NCI-H128 (cell line): ENCODE measurements at regions not wholly inside any gene's neighbourhood (a gene's known extent, or its start where the extent isn't known, plus 50 kb on each side); places are given as distances from the start of the nearest gene placed in this dataset.

Experiments used
- DNase-seq: peaks from one replicate; lab custom pipeline; 2025; ENCODE audit not compliant: unreplicated experiment; lab: John Stamatoyannopoulos, UW

DNA sequence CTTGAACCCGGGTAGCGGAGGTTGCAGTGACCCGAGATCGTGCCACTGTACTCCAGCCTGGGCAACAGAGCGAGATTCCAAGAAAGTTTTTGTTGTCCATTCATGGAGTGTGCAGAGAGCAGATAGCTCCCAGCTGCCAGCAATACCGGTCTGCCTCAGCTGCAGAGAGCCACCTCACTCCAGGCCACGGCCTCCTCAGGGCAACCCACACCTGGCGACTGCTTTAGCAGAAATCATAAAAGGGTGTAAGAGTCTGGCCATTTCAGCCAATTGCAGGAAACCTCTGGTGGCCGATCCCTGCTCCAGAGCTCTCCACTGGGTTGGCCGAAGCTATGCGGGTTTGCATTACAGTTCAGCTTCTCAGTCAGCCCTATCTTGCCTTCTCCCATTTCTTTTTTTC, 227.4 kb upstream of the BCOR start:
- DNase-seq: no peak

DNA sequence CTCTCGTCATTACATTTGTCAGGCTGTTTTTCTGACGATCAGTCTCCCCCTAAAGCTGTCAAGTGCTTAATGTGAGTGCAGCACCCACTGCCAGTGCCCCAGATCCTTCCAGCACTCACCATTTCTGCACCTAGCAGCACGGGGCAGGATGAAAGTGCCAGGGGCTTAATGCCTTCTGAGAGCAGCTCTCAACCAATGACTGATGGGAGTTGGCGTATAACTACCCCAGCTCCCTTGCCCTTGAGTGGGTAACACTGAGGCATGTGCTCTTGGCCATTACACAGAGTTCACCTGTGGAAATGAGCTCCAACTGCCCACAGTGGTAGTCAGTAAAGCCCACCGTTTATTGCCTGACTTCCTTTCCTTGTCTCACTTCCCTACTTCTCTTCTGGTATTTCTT, 226.2 kb upstream of the BCOR start:
- DNase-seq: no peak

DNA sequence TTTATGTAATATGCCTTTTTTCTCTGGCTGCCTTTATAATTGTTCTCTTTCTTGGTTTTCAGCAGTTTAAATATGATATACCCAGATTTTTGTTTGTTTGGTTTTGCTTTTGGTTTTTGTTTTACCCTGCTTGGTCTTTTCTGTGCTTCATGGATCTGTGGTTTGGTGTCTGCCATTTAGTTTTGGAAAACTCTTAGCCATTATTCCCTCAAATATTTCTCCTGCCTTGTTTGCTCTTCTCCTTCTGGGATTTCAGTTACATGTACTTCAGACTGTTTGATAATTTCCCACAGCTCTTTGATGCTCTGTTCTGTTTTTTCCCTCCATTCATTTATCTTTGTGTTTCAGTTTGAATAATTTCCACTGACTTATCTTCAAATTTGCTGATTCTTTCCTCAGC, 223.1 kb upstream of the BCOR start:
- no peak for DNase-seq

DNA sequence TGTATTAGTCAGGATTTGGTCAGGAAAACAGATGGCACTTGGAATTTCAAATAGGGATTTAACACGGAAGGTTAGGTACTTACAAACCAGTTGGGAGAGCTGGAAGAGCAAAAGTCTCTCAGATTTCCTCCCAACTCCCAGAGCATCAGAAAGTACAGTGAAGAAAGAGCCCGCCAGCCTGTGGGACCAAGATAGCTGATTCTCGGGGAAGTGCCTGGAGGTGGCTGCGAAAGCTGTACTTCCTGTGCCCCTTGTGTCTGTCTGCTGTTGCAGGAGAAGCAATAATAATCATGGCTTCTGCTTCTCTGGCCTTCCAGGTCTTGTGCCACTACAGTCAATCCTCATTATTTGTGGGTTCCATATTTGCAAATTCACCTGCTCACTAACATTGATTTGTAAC, 221.0 kb upstream of the BCOR start:
- no peak for DNase-seq

DNA sequence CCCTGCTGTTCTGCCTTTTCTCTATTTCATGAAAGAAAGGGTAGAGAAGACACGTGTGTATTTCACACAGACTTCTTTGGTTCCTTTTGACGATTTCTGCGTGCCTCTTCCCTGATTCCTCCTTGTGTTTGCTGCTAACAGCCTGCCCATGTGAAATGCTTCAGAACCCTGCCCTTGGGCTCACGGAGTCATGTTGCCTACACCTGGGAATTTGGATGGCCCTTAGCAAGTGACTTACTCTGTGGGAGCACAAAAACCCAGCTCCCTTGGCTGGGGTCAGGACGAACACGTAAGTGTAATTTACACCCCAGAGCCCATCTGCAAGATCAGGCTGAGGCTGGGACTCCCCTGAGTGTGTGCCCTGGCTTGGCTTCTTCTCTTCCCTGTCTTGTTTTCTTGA, 220.3 kb upstream of the BCOR start:
- DNase-seq: no peak

DNA sequence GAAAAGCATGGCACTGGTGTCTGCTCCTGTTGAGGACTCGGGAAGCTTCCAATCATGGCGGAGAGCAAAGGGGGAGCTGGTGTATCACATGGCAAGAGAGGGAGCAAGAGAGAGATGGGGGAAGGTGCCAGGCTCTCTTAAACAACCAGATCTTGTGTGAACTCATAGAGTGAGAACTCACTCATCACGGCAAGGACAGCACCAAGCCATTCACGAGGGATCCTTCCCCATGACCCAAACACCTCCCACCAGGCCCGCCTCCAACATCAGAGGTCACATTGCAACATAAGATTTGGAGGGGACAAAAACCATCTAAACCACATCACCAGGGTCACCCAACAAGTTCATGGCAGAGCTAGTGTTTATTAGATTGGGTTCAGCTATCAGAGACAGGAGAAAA, 218.7 kb upstream of the BCOR start:
- DNase-seq: no peak

DNA sequence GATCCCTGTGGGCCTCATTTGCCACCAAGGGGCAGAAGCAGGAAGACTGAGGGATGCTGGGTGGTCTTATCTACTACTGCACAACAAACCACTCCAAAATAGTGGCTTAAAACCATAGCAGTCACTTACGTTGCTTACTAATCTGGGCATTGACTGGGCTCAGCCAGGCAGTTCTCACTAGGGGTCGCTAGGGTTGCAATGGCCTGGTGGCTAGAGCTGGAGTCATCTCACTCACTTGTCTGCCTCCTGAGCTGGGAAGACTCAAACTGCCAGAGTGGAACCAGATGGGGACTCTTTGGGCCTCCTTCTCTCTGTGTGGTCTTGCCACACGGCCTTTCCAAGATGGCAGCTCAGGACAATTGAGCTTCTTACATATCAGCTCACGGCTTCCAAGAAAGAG, 216.3 kb upstream of the BCOR start:
- DNase-seq: no peak

DNA sequence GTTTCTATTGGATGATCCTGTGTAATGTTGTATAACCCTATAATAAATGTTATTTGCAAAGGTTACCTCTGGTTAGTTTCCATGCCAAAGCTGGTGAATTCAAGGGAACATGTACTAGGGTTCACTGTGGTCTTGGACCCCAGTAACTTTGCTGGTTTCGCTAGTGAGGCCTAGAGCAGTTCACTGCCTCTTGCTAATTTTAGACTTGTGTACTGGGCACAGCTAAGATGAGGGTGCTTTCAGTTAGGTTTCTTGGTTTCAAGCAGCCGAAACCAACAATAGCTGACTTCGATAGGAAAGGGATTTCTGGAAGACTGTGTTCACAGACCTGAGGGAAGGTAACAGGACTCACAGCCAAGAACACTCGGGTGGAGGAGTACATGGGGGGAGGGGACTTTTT, 215.5 kb upstream of the BCOR start:
- DNase-seq: no peak

DNA sequence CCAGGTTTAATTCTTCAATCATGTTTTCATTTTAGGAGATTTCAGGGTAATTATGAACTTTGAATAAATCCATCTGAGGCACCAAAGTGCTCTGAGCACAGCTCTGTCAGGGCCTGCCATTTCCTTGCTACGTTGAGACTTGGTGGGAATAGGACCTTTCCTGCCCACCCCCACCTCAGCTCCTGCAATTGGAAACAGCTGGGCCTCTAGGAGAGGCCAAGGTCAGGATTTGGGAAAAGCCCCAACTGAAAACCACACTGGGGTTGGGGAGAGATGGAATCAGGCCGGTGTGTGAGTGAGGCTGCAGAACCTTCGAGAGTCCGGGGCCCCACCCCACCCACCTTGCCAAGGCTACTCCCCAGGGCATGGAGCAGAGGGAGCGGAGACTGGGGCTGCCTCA, 212.7 kb upstream of the BCOR start:
- no peak for DNase-seq

DNA sequence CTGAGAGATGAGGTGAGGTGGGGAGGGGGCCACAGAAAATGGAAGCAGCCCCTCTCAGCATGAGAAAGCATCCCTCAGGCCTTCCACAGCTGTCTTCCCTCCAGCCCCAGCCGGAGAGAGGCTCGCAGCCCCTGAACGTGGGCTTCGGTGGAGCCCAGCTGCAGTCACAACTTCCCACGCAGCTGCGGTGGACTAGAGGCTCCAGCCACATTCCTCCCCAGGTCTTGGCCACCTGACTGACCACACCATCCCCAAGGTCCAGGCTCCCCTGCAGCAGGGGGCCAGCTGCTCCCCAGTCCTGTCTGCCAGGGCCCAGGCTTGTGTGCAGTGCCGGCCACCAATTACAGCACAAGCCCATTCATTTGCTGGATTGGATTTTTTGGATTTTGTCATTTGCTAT, 212.3 kb upstream of the BCOR start:
- no peak for DNase-seq

DNA sequence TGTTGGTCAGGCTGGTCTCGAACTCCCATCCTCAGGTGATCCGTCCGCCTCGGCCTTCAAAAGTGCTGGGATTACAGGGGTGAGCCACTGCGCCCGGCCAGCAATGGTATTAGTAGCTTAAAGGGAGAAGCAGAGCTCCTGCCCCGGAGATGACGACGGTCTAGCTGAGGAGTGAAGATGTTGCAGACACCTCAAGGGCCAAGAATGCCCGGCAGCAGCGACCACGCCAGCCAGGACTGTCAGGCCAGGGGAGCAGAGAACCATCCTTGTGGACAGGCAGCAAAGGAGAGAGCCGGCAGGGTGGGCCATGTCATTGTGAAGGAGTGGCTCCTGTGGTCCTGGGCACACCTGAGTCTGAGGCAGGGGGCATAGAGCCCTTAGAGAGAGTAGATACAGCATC, 210.1 kb upstream of the BCOR start:
- no peak for DNase-seq

DNA sequence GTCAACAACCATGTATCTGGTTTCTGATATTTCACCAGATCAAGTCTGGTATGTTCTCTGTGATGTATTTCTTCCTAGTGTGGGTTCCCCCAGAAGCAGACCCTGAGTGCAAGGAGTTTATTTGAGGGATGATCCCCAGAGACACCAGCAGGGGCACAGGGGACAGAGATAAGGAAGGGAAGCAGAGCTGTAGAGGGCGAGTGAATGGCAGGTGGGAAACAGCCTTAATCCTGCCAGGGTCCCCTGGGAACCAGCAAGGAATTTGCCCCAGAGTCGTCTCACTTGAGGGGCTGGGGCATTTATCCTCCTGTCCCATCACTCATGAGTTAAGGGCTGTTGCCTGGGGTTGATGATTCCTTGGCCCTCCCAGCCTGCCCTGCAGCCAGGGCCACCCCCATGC, 206.4 kb upstream of the BCOR start:
- no peak for DNase-seq

DNA sequence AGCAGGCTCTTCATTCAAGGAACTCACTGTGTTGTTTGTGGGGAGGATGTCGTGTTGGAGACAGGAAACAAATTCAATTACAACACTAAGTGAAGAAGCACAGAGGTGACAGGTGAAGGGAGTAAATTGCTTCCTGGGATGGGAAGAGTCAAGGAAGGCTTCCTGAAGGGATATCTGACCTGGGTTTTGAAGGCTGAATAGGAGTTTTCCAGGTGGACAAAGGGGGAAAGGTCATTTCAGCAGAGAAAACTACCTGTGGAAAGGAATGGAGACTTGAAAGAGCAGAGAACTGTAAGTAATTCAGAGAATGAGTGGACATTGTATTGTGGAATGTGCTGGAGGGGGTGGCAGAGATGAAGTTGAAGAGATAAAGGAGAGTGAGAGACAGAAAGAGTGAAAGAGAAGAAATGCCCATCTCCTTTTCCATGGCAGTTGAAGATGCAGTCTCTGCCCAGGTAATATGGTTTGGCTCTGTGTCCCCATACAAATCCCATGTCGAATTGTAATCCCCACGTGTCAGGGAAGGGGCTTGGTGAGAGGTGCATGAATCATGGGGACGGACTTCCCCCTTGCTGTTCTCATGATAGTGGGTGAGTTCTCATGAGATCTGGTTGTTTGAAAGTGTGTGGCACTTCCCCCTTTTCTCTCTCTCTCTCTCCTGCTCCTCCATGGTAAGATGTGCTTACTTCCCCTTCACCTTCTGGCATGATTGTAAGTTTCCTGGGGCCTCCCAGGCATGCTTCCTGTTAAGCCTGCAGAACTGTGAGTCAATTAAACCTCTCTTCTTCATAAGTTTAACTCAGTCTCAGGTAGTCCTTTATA, 205.7 kb upstream of the BCOR start:
- DNase-seq: no peak

DNA sequence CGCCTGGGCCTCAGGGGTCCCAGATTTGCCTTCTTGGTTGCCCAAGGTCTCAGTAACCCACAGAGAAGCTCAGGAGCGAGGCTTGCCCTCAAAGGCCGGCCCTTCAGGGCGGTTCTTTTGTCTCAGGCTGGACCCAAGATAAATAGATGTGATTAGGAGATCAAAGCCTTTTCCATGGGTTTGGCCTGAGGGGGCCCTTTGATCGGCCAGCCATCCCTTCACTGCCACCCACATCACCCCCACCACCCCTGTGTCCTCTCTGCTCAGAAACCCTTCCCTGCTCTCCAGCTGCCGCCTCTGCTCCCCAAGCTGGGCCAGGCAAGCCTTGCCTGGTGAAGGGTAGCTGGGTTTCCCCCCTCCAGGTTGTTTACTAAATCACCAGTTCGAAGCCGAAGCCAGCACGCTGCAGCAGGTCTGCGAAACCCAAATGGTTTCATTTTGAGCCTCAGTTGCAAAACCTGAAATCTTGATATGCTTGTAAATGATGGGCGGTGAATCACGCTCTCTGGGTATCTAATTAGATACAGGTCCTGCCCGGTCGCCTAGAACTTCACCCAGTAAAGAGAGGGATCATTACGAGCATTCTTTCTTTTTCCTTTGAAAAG, 202.6 kb upstream of the BCOR start:
- no peak for DNase-seq

DNA sequence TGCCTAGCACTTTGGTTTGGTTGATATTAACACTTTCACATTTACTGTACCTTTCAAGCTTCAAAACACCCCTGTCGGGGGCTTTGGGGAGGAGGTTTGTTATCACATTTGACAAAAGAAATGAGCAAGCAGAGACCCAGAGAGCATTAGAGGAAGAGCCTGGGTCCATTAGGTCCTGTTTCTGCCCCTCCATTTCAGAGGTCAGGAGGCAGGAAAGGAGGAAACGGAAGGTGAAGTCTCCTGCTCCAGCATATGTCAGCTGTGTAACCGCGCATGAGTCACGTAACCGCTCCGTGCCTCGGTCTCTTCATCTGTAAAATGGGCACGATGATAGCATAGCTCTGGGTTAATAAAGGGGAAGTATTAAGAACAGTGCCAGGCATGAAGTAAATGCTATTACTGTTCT, 201.9 kb upstream of the BCOR start:
- DNase-seq: no peak

DNA sequence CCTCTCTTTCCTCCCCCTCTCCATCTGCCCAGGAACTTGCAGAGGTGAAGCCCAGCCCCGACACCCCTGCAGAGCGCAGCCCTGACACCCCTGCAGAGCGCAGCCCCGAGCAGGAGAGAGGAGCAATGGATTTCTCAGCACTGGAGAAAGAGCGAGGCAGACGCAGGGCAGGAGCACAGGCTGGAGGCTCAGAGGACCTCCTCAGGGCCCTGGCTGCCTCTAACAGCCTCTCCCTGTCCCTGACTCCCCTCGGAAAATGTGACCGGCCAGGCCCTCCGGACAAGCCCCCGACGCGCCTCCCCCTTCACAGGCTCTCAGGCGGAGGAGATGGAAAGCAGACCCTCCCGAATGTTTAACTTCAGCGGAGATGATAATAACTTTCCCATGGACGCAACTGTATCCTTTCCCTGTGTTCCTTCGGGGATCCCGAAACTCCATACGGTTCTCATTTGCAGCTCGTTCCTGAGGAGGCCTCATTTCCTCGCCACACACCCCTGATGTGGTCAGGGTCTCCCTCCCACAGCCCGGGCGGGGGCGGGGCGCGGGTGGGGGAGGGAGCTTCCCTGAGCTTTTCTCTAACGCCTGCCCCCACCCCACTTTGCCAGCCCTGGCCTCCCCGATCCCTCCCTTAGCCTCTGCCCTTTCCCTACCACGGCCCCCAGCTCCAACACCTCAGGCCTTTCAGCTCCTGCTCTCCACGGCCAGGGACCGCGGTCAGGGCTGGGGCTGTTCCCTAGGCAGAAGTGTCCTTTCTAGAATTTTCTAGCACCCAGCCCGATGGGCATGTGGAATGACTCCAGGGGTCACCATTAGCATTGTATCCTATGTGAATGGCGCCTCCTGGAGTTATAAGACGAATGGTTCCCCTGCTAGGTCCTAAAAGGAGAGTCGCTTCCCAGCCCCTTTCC, 201.1 kb upstream of the BCOR start:
- no peak for DNase-seq

DNA sequence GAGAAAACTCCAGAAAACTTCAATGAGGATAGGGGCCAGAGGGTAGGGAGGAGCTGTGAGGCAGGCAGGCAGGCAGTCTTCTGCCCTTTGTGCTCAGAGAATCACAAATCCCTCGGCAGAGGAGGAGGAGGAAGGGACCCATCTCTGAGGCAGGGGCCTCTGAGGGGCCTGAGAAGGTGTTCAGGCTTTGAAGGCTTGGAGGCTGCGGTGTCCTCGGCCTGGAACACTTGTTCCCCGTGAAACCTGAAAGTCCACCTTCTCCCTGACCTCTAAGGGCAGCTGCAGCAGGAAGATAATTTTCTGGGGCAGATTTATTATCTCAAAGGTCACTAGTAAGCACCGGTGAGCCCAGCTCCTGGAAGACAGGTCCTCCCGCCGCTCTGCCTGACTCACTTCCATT, 200.3 kb upstream of the BCOR start:
- DNase-seq: no peak

DNA sequence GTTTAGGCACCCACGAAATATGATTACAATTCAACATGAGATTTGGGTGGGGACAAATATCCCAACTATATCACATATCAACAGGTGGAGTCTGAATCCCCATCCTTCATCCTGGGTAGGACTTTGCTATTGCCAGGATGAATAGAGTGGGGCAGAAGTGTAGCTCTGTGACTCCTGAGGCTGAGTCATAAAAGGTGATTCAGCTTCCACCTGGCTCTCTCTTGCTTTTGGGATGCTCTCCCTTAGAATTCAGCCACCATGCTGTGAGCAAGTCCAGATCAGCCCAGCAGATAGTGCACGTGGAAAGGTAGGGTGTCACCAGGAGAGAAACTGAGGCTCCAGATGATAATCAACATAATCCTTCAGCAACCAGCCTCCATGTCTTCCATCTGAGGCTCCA, 193.8 kb upstream of the BCOR start:
- no peak for DNase-seq

DNA sequence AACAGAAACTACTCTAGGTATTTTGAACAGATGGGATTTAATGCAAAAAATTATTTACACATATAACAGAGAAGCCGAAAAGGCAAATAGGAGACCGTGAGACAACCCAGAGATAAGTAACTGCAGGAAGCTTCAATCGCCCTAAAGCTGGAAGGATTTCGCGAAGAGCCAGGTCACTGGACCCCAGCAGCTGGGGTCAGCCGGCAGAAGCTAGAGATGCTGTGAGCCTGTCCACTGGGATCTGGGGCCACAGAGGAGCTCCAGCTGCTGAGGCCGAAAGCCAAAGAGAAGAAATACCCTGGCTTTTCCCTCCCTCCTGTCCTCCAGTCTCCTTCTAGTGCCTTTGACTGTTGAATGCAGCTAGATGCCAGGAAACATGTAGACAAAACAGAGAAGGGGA, 192.8 kb upstream of the BCOR start:
- DNase-seq: no peak

DNA sequence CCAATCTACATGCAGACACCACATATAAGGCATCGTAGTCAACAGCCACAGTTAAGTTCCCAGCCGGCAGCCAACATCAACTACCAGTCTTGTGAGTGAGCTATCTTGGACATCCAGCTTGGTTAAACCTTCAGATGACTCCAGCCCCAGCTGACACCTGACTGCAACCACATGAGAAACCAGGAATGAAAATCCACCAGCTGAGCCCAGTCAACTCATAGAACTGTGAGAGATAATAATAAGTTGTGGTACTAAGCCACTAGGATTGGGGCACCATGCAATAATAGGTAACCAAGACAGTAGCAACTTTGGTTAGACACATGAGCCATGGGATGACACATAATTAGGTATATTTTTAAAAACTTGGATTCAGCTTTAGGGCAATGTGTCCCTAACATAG, 188.1 kb upstream of the BCOR start:
- DNase-seq: no peak

DNA sequence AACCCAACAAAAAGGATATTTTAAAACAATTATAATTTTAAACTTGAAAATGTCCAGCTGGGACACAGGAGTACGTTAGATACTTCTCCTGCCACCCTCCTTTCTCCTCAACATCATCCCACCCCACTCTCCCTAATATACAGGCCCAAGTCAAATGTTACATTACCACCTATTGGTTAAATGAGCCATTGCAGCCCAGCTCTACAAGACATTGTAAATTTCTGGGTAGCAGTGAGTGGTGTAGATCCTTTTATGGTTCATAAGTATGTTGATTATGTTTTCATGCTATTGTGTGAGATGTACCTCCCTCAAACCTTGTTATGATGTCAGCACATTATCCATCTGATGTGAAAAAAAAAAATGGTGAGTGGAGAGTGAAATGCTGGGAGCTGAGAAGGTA, 187.1 kb upstream of the BCOR start:
- no peak for DNase-seq

DNA sequence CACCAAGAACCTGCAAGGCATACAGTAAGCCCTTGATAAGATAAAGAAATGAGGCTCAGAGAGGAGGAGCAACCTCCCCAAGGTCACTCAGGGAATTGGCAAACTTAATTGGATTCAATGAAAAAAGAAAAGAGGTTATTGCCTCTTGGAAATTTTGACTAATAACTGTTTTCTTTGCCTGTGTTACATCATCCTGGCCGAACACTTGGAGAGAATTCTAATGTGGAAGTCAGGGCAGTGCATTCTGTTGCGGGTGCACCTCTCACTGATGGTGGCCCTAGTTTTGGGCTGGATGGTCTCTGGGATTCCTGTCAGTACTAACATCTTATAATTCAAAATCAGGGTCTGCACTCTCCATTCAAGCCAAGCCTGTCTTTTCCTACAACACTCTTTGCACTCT, 186.2 kb upstream of the BCOR start:
- no peak for DNase-seq
